GM18520 (cell line): ENCODE measurements at regions not wholly inside any gene's neighbourhood (a gene's known extent, or its start where the extent isn't known, plus 50 kb on each side); places are given as distances from the start of the nearest gene placed in this dataset.

ENCODE experiments used
- ATAC-seq: cut with Tn5 transposase; IDR thresholded peaks from one replicate; pipeline ENCODE4 v1.9.1; 2021; ENCODE audit not compliant: unreplicated experiment

DNA sequence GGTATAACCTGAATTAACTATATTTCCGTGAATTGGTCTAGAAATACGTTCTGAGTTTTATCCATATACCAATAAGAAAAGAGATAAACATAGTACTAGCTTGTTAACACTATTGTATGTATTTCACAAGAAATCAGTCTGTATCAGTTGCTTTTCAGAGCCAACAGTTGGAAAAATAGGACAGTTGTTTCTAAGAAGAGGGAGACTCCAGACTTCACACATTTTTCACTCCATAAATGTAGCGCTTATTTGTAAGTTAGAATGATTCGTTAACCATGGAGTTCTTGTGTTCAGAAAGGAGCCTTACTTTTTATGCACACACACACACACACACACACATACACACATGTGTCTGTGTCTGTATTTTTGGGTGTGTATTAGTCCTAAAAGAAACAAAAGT, 376.7 kb upstream of the SMIM31 start:
- no peak for ATAC-seq

- no peak for ATAC-seq
Measured at GRCh38 chr4:164378361-164378760, 375.6 kb upstream of the SMIM31 start.

DNA sequence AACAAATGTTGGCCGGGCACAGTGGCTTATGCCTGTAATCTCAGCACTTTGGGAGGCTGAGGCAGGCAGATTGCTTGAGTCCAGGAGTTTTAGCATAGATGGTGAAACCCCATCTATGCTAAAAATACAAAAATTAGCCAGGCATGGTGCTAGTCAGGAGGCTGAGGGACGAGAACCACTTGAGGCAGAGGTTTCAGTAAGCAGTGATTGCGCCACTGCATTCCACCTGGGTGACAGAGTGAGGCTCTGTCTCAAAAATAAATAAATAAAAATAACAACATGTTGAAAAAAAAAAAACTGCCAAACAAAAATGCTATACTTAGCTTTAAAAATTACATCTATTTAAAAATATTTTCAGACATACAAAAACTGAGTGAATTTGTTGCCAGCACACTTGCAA, 374.2 kb upstream of the SMIM31 start:
- no peak for ATAC-seq

GRCh38 chr4:164381859-164382258, 372.1 kb upstream of the SMIM31 start:
- ATAC-seq, result no peak

DNA sequence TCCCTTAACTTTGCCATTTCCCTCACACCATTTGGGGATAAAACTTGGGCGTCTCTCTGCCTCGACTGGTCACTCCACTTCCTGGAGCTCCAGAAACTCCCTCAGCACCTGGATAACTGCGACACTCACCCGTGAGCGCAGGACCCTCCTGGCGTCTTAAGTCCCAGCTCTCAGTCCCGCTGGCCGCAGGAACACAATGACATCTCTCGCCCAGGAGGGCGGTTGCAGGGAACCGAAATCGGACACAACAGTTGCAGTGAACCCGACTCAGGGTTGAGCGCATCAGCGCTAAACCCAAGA, 370.9 kb upstream of the SMIM31 start:
- ATAC-seq, result no peak

GRCh38 chr4:164383358-164384220, 370.3 kb upstream of the SMIM31 start:
- ATAC-seq, result no peak

- ATAC-seq, result no peak
Measured at GRCh38 chr4:164384416-164384815, 369.5 kb upstream of the SMIM31 start.

- ATAC-seq, result no peak
Measured at GRCh38 chr4:164396439-164396838, 357.5 kb upstream of the SMIM31 start.

DNA sequence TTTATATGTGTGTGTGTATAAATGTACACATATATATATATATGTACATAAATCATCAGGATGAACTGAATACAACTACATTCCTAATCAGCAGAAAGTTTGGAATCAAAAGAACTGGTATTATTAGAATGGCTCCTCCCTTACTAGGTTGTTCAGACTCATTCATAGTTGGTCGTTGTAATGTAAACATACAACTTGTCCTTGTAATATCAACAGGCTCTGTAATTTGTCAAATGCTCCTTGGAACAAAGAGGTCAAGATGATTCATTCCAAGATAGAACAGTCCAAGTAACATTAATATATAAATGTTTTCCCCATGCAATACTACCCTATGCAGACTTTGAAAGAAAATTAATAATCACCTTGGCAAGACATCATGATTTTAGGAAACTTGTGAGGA, 351.4 kb upstream of the SMIM31 start:
- no peak for ATAC-seq

DNA sequence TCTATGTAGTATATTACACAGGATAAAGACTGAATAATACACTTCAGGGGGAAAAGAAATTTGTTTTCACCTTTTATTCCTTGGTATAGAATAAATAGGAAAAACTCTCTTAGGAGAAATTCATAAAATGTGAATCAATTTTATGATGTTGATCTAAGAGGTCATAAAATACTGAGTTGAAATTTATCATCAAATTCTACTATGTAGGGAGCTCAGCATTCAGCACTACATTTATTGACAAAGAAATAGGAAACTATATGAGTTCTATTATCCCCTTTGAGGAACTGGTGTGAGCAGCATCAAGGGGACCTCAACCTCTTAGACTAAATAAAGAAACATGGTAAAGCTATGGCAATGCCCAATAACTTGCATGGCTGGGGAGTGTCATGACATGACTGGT, 348.2 kb upstream of the SMIM31 start:
- ATAC-seq, result no peak

DNA sequence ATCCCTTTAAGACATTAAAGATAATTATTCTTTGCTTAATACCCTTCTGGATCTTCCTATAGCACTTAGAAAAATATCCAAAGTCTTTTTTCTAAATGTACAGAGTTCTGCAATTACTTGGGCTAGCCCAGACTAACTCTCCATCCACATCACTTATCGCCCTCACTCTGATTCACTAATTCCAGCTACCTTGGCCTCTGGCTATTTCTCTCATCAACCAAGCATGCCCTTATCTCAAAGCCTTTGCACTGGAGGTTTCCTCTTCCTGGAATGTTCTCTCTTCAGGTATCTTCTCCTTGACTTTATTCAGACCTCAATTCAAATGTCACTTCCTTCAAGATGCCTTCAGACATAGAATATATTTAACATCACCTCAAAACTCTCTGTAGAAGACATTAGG, 345.1 kb upstream of the SMIM31 start:
- ATAC-seq, result no peak

DNA sequence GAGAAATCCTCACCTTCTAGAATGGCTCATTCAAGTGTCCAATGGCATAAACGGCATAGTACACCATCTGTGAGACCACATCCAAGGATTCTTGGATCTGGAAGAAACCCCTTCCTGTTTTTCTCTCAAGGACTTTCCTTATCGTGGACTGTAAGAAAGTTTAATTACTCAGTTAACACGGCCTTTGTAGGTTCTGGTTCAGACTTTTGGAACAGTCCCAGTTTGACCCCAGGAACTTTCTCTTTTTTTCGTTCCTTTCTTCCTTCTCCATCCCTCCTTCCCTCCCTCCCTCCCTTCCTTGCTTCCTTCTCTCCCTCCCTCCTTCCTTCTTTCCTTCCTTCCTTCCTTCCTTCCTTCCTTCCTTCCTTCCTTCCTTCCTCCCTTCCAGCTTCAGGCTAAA, 343.5 kb upstream of the SMIM31 start:
- ATAC-seq, result no peak

DNA sequence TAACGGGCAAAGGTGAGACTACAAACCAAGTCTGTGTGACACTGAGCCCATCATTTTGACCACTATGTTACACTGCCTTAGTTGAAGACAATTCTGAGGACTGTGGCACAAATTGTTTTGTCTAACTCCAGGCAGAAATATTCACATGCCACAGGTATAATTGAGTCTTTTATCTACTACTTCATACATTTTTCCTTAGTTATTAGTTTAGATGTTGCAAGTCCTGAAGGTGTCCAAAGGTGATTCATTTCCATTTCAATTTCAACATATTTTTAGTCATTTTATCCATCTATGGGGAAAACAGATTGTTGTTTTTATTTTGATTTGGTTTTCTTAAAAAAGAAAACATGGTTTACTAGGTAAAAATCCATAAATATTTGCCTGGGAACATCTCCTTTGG, 341.7 kb upstream of the SMIM31 start:
- ATAC-seq, result no peak

DNA sequence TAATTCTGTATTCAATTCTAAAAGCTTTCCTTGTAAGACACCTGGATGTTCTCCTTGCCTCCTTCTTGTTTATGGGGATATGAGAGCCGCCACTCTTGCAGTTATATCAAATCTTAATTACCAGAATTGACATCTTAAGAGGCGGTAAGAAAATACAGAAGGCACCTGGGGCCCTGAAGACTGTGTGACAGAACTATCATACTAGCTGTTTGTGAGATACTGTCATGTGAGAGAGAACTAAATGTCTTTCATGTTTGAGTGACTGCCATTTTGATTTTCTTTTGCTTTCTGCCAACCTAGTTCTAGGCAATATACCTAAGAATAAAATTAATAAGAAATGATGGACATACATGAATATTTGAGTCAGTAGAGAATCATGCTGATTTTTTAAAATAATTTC, 340.2 kb upstream of the SMIM31 start:
- no peak for ATAC-seq

DNA sequence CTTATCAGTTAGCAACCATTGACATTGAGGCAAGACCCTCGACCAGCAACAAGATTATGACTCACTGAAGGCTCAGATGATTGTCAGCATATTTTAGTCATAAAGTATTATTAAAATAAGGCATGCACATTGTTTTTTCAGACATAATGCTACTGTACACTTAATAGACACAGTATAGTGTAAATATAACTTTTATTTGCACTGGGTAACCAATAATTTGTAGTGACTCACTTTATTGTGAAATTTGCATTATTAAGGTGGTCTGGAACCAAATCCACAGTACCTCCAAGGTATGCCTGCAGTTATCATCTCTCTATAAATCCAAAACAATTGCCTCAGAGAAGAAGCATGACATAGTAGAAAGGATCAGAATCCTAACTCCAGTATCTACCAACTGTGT, 330.1 kb upstream of the SMIM31 start:
- no peak for ATAC-seq

DNA sequence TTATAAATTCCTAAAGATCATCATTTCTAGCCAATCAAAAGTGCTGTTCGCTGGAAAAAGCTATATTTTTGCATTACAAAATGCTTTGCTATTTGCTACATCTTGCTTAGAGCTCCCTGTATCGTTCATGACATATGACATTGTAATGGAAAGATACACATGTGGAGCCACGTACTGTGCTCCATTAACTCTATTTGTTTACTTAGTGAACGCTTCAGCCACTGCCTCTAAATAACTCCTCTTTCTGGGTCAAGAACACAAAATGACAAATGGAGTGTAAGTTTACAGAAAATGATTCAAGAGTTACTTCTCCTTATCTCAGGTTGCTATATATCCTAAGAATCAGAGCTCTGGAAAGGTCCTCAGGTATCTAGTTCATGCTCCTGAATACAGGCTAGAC, 329.1 kb upstream of the SMIM31 start:
- no peak for ATAC-seq

DNA sequence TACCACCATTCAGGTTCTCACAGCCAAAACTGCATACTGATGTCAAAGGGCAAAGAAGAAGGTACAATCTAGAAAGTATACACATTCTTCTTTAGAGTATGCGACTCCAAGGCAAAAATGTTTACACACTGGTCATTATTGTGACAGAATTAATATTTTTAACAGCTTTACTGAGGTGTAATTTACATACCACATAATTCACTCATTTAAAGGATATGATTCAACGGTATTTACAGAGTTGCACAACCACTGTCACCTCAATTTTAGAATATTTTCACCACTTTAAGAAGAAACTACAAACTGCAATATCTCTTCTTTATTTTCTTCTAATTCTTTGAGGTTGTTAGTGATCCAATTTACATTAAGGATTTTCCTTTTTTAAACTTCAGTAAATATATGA, 325.4 kb upstream of the SMIM31 start:
- no peak for ATAC-seq

DNA sequence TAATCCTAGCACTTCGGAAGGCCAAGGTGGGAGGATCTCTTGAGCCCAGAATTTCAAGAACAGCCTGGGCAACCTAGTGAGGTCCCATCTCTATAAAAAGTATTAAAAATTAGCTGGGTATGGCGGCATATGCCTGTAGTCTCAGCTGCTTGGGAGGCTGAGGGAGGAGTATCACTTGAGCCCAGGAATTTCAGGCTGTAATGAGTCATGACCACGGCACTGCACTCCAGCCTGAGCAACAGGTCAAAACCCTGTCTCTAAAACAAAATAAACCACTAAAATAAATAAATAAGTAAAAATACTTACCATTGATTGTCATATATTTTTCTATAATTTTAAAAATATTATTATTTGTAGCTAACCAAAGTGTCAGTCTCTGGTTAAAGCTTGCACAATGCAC, 315.6 kb upstream of the SMIM31 start:
- ATAC-seq, result no peak

- no peak for ATAC-seq
Measured at GRCh38 chr4:164439037-164439436, 314.9 kb upstream of the SMIM31 start.

DNA sequence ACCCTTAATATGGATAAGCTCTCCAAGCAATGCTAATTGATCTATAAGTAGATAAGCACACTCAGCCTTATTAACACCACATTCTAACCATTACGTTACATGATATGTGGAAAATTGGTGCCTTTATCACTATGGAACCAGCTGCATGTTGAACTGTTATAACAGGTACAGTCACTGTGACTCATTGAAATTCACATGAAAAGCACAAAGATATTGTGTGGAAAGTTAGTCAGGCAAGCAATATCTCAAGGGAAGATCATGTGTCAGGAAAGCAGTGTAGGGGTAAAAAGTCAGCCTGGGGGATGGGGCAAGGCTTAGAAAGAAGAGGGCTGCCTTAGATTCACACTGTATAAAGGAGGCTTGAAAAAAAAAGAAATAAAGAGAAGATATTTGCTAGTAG, 313.7 kb upstream of the SMIM31 start:
- ATAC-seq, result no peak

DNA sequence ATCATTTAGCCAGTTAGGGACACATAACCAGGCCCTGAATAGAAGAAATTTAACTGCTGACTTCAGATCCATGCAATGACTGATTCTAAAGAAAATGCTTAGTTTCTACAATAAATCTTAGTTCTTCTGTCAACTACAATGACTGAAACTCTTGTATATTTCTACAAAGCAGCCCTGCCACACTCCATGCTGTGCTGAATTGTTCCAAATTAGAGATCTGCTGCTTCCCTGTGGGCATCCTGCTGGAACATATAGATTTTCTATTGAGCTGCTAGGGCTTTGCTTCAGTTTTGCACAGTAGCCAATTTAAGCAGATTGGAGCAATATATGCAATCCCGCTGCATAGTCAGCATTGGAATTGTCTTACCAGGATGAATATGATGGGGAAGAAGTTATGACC, 312.8 kb upstream of the SMIM31 start:
- ATAC-seq, result no peak

- no peak for ATAC-seq
Measured at GRCh38 chr4:164442180-164442579, 311.8 kb upstream of the SMIM31 start.

DNA sequence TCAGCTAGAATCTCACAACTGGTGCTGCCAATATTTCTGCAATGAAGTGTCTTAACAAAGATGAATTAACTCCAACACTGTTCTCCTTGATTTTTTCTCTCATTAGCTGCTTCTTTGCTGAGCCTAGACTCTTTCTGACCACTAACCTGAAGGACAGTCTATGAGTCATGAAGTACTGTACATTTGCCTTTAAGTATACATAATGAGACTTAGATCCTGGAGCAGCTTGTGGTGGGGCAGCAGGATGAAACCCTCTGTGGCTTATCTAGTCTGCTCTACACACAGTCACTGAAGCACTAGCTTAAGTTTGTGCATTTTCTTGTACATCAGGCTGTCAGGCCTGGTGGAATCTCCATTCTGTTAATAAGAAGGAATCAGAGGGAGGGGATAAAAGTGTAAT, 307.4 kb upstream of the SMIM31 start:
- no peak for ATAC-seq
